ENCODE measurements at regions not wholly inside any gene's neighbourhood (a gene's known extent, or its start where the extent isn't known, plus 50 kb on each side); places are given as distances from the start of the nearest gene placed in this dataset.
A peak's percentile ranks its signal among the peaks of the same experiment; 100 is the strongest.
"Not testable (repeated sequence)": the region's sequence is repeated elsewhere in the genome, so short reads cannot be mapped to it uniquely, and the experiment has no call there.

GRCh38 chr5:38607396-38607795 is 51.0 kb upstream of the LIFR start:
- peak; percentile 28 for DNase-seq

GRCh38 chr5:38607930-38608564 is 51.6 kb upstream of the LIFR start:
- no peak for DNase-seq

GRCh38 chr5:38608874-38609273 is 52.4 kb upstream of the LIFR start:
- DNase-seq: no peak

- DNase-seq: no peak
Measured at GRCh38 chr5:38612851-38613250, 56.4 kb upstream of the LIFR start.

- no peak for DNase-seq
Measured at GRCh38 chr5:38613490-38613889, 57.0 kb upstream of the LIFR start.

- DNase-seq: no peak
Measured at GRCh38 chr5:38613992-38614836, 57.8 kb upstream of the LIFR start.

GRCh38 chr5:38615042-38615441 is 58.6 kb upstream of the LIFR start:
- no peak for DNase-seq

GRCh38 chr5:38615981-38616451 is 59.6 kb upstream of the LIFR start:
- no peak for DNase-seq

GRCh38 chr5:38618154-38618553 is 61.7 kb upstream of the LIFR start:
- DNase-seq: no peak

GRCh38 chr5:38621331-38621730 is 64.9 kb upstream of the LIFR start:
- DNase-seq: no peak

- DNase-seq: no peak
Measured at GRCh38 chr5:38621840-38622437, 65.5 kb upstream of the LIFR start.

GRCh38 chr5:38622723-38623129 is 66.3 kb upstream of the LIFR start:
- DNase-seq: no peak

- DNase-seq: not testable (repeated sequence)
Measured at GRCh38 chr5:38624541-38624940, 68.1 kb upstream of the LIFR start.

- DNase-seq: not testable (repeated sequence)
Measured at GRCh38 chr5:38631376-38631775, 74.9 kb upstream of the LIFR start.

- no peak for DNase-seq
Measured at GRCh38 chr5:38634568-38635369, 78.3 kb upstream of the LIFR start.

- DNase-seq: no peak
Measured at GRCh38 chr5:38636626-38637025, 80.2 kb upstream of the LIFR start.

GRCh38 chr5:38638656-38639055 is 82.2 kb upstream of the LIFR start:
- no peak for DNase-seq

GRCh38 chr5:38639377-38640358 is 83.2 kb upstream of the LIFR start:
- no peak for DNase-seq

- no peak for DNase-seq
Measured at GRCh38 chr5:38641003-38641402, 84.6 kb upstream of the LIFR start.

- no peak for DNase-seq
Measured at GRCh38 chr5:38642189-38642911, 85.9 kb upstream of the LIFR start.

- DNase-seq: no peak
Measured at GRCh38 chr5:38643616-38644015, 87.2 kb upstream of the LIFR start.

Data from inflammatory macrophage treated with lipopolysaccharide for 4 hours (primary cell).